ENCODE measurements at regions not wholly inside any gene's neighbourhood (a gene's known extent, or its start where the extent isn't known, plus 50 kb on each side); places are given as distances from the start of the nearest gene placed in this dataset.

DNA sequence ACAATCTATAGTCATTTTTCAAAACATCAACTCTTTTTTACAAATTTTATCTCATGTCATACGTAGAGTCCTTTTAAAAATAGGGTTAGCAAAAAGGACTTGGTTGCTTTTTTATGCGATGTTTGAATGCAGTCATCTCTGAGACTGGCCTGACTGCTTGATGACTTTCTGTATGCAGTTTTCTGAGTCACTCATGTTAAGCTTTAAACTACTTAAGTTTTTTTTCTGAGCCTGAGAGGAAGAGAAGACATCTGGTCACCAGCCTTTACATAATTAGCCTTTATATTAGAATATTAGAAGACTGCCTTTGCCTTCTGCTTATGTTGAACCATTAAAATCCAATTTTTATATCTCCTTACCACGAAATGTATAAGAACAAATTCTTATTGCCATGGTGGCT is 834.4 kb upstream of the MBL2 start (continued):
- TF ChIP-seq BHLHE40 (IDR thresholded peaks at IDR 0.05; ENCODE audit: low read depth, low read length), result no peak
- no peak for TF ChIP-seq MYC (IDR thresholded peaks at IDR 0.05; ENCODE audit: borderline replicate concordance, low read length)
- TF ChIP-seq CHD2 (IDR thresholded peaks at IDR 0.05; ENCODE audit: low read length, partially characterized antibody), result no peak
- TF ChIP-seq KDM1A (IDR thresholded peaks at IDR 0.05; ENCODE audit: low read depth), result no peak
- no peak for TF ChIP-seq RARB (CRISPR knock-in tag; IDR thresholded peaks at IDR 0.05)

DNA sequence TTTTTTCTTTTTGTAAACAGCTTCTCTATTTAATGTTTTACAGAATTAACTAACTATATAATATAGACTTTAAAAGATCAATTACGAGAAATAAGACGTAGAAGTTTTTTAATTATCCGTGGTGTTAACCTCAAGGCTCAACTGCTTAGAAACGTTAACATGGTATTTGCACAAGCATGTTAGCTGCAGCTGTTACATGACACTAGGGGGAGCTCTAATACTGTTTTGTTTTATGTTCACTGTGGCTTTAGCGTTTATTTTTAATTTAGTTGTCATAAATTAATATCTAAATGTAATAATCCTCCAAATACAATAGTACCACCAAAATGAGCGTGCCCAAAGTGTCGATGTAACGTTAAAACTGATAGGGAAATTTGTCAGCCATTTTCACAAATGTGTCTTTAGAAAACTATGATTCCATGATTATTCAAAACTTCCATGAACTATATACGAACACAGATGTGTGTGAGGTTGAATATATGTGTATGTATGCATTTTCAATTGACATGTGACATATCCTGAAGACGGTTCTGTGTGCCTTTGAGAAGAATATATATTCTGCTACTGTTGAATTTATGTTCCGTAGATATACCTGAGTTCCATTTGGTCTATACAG is 828.8 kb upstream of the MBL2 start:
- H3K4me3 ChIP-seq, result no peak overlapping the region
- CTCF ChIA-PET, result interaction anchor here (1.1 kb wide), 1 partner anchor 14 kb away, joined by 4 read pairs; no protein-coding TSS in a partner anchor
- POLR2A ChIA-PET, result no interaction called here
- ATAC-seq, result peak in 1 of 2 experiments; percentile 73; a peak in 3 of 6 replicates
- no peak overlapping the region for H3K4me2 ChIP-seq
- TF ChIP-seq RARB (CRISPR knock-in tag; IDR thresholded peaks at IDR 0.05) (no peak), PHF8 (IDR thresholded peaks at IDR 0.05; ENCODE audit: borderline replicate concordance, low read depth) (no peak), RFX5 (IDR thresholded peaks at IDR 0.05) (no peak), MYC (IDR thresholded peaks at IDR 0.05; ENCODE audit: borderline replicate concordance, low read length) (no peak), ESRRA (IDR thresholded peaks at IDR 0.05; ENCODE audit: borderline replicate concordance, low read length) (no peak), FOXS1 (CRISPR knock-in tag; IDR thresholded peaks at IDR 0.05) (no peak), HOXB5 (CRISPR knock-in tag; IDR thresholded peaks at IDR 0.05) (no peak), ZFP36 (IDR thresholded peaks at IDR 0.05; ENCODE audit: borderline replicate concordance, partially characterized antibody) (no peak), KDM1A (IDR thresholded peaks at IDR 0.05; ENCODE audit: low read depth) (no peak), NR3C1 (IDR thresholded peaks at IDR 0.05) (no peak), NFE2L2 (conservative IDR thresholded peaks at IDR 0.05; ENCODE audit: low read length) (no peak), TP53 (CRISPR knock-in tag; IDR thresholded peaks at IDR 0.05) (no peak), EHMT2 (IDR thresholded peaks at IDR 0.05; ENCODE audit: low read depth) (no peak), MAZ (IDR thresholded peaks at IDR 0.05; ENCODE audit: borderline replicate concordance, low read depth, low read length) (no peak), TFCP2L1 (CRISPR knock-in tag; IDR thresholded peaks at IDR 0.05) (no peak), RAD21 (conservative IDR thresholded peaks at IDR 0.05 in 1 of 2, IDR thresholded peaks at IDR 0.05 in 1 of 2) (peak; percentile 72 to 74), HOXB13 (CRISPR knock-in tag; IDR thresholded peaks at IDR 0.05; ENCODE audit: low read depth) (0 out of 2 replicates have a peak, but pooled peaks have one; percentile 33), SMC3 (IDR thresholded peaks at IDR 0.05) (peak; percentile 58; the same call in 2 of the 3 replicates)
- TF ChIP-seq, protein P1, sequence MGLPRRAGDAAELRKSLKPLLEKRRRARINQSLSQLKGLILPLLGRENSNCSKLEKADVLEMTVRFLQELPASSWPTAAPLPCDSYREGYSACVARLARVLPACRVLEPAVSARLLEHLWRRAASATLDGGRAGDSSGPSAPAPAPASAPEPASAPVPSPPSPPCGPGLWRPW (IDR thresholded peaks at IDR 0.05), result no peak
- TF ChIP-seq, protein P2, sequence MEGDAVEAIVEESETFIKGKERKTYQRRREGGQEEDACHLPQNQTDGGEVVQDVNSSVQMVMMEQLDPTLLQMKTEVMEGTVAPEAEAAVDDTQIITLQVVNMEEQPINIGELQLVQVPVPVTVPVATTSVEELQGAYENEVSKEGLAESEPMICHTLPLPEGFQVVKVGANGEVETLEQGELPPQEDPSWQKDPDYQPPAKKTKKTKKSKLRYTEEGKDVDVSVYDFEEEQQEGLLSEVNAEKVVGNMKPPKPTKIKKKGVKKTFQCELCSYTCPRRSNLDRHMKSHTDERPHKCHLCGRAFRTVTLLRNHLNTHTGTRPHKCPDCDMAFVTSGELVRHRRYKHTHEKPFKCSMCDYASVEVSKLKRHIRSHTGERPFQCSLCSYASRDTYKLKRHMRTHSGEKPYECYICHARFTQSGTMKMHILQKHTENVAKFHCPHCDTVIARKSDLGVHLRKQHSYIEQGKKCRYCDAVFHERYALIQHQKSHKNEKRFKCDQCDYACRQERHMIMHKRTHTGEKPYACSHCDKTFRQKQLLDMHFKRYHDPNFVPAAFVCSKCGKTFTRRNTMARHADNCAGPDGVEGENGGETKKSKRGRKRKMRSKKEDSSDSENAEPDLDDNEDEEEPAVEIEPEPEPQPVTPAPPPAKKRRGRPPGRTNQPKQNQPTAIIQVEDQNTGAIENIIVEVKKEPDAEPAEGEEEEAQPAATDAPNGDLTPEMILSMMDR (IDR thresholded peaks at IDR 0.05), result peak; percentile 82
- TF ChIP-seq, protein P3, sequence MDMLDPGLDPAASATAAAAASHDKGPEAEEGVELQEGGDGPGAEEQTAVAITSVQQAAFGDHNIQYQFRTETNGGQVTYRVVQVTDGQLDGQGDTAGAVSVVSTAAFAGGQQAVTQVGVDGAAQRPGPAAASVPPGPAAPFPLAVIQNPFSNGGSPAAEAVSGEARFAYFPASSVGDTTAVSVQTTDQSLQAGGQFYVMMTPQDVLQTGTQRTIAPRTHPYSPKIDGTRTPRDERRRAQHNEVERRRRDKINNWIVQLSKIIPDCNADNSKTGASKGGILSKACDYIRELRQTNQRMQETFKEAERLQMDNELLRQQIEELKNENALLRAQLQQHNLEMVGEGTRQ (IDR thresholded peaks at IDR 0.05), result no peak
- H3K27ac ChIP-seq, result no peak overlapping the region
- no peaks in the 10 kb centered on the region for H3K9me3 ChIP-seq
- WGBS (ENCODE audit: missing lambda C conversion rate), result 9% methylated on average over 11 of the region's 11 CpGs
- DNase-seq (ENCODE audit: low read depth in 1 of 2, low spot score in 1 of 2), result peak; percentile 4 to 40
- no peak for FAIRE-seq
- H3K4me1 ChIP-seq, result no peaks in the 10 kb centered on the region

DNA sequence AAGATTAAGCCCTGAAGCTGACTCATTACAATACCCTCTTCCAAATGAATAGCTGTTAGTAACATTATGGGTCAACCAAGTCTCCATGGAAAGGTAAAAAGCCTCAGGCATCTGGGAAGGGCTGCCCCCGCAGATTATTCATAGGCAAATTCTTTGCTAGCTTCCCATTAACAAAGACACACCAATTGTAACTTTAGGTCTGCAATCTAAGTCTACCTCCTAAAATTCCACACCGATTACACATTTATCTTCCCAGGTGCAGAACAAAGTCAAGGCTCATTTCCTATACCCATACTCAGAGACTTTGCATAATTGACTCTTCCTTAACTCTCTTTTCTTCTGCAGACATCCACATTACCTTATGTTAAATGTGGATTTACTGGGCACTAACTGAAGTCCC is 826.3 kb upstream of the MBL2 start:
- Histone ChIP-seq H3K4me3 (no peak overlapping the region), H3K9me3 (no peaks in the 10 kb centered on the region), H3K4me2 (no peak overlapping the region), H3K4me1 (no peaks in the 10 kb centered on the region), H3K27ac (no peak overlapping the region)
- CTCF ChIA-PET, result no interaction called here
- FAIRE-seq (no peak), DNase-seq (ENCODE audit: low read depth in 1 of 2, low spot score in 1 of 2) (no peak), ATAC-seq (no peak)
- POLR2A ChIA-PET, result no interaction called here
- TF ChIP-seq ZNF302 (CRISPR knock-in tag; IDR thresholded peaks at IDR 0.05) (no peak), TP53 (CRISPR knock-in tag; IDR thresholded peaks at IDR 0.05) (no peak), TFCP2L1 (CRISPR knock-in tag; IDR thresholded peaks at IDR 0.05) (no peak)
- TF ChIP-seq, protein P4, sequence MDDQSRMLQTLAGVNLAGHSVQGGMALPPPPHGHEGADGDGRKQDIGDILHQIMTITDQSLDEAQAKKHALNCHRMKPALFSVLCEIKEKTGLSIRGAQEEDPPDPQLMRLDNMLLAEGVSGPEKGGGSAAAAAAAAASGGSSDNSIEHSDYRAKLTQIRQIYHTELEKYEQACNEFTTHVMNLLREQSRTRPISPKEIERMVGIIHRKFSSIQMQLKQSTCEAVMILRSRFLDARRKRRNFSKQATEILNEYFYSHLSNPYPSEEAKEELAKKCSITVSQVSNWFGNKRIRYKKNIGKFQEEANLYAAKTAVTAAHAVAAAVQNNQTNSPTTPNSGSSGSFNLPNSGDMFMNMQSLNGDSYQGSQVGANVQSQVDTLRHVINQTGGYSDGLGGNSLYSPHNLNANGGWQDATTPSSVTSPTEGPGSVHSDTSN (IDR thresholded peaks at IDR 0.05), result no peak
- TF ChIP-seq, protein P5, sequence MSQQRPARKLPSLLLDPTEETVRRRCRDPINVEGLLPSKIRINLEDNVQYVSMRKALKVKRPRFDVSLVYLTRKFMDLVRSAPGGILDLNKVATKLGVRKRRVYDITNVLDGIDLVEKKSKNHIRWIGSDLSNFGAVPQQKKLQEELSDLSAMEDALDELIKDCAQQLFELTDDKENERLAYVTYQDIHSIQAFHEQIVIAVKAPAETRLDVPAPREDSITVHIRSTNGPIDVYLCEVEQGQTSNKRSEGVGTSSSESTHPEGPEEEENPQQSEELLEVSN (IDR thresholded peaks at IDR 0.05; ENCODE audit: borderline replicate concordance, low read depth), result no peak
- TF ChIP-seq, protein P3 (IDR thresholded peaks at IDR 0.05), result no peak
- TF ChIP-seq, protein P6, sequence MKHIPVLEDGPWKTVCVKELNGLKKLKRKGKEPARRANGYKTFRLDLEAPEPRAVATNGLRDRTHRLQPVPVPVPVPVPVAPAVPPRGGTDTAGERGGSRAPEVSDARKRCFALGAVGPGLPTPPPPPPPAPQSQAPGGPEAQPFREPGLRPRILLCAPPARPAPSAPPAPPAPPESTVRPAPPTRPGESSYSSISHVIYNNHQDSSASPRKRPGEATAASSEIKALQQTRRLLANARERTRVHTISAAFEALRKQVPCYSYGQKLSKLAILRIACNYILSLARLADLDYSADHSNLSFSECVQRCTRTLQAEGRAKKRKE (CRISPR knock-in tag; IDR thresholded peaks at IDR 0.05; ENCODE audit: low read depth), result no peak
- 11% methylated on average over 2 of the region's 2 CpGs for WGBS (ENCODE audit: missing lambda C conversion rate)

Measured in A549 (cell line).